ENCODE measurements at regions not wholly inside any gene's neighbourhood (a gene's known extent, or its start where the extent isn't known, plus 50 kb on each side); places are given as distances from the start of the nearest gene placed in this dataset.

- Histone ChIP-seq H3K4me1 (ENCODE audit: control insufficient read depth, insufficient read depth, low read length) (no peaks in the 10 kb centered on the region), H3K27me3 (ENCODE audit: control insufficient read depth, insufficient read depth, low read length) (no peaks in the 10 kb centered on the region), H3K4me3 (ENCODE audit: low read depth, low read length) (no peak overlapping the region), H3K9me3 (ENCODE audit: control insufficient read depth, insufficient read depth, low read length) (no peaks in the 10 kb centered on the region), H3K36me3 (ENCODE audit: control insufficient read depth, insufficient read depth, low read length) (no peaks in the 10 kb centered on the region), H3K9ac (ENCODE audit: low read depth, low read length) (no peak overlapping the region)
These were observed 58.0 kb upstream of the PICALM start for GRCh38 chr11:86126862-86127261.

- no peak overlapping the region for H3K9ac ChIP-seq (ENCODE audit: low read depth, low read length)
- H3K36me3 ChIP-seq (ENCODE audit: control insufficient read depth, insufficient read depth, low read length), result no peaks in the 10 kb centered on the region
- H3K4me1 ChIP-seq (ENCODE audit: control insufficient read depth, insufficient read depth, low read length), result no peaks in the 10 kb centered on the region
- no peaks in the 10 kb centered on the region for H3K9me3 ChIP-seq (ENCODE audit: control insufficient read depth, insufficient read depth, low read length)
- H3K4me3 ChIP-seq (ENCODE audit: low read depth, low read length), result no peak overlapping the region
- no peaks in the 10 kb centered on the region for H3K27me3 ChIP-seq (ENCODE audit: control insufficient read depth, insufficient read depth, low read length)
These were observed 55.7 kb upstream of the PICALM start for GRCh38 chr11:86124251-86125233.

GRCh38 chr11:86122773-86123172, 53.9 kb upstream of the PICALM start:
- no peaks in the 10 kb centered on the region for H3K36me3 ChIP-seq (ENCODE audit: control insufficient read depth, insufficient read depth, low read length)

GRCh38 chr11:86120807-86121206, 51.9 kb upstream of the PICALM start:
- Histone ChIP-seq H3K27me3 (ENCODE audit: control insufficient read depth, insufficient read depth, low read length) (no peaks in the 10 kb centered on the region), H3K9me3 (ENCODE audit: control insufficient read depth, insufficient read depth, low read length) (no peaks in the 10 kb centered on the region), H3K4me1 (ENCODE audit: control insufficient read depth, insufficient read depth, low read length) (no peaks in the 10 kb centered on the region), H3K9ac (ENCODE audit: low read depth, low read length) (no peak overlapping the region), H3K4me3 (ENCODE audit: low read depth, low read length) (no peak overlapping the region), H3K36me3 (ENCODE audit: control insufficient read depth, insufficient read depth, low read length) (no peaks in the 10 kb centered on the region)

More at GRCh38 chr11:86122773-86123172, 53.9 kb upstream of the PICALM start:
- Histone ChIP-seq H3K9ac (ENCODE audit: low read depth, low read length) (no peak overlapping the region), H3K4me1 (ENCODE audit: control insufficient read depth, insufficient read depth, low read length) (no peaks in the 10 kb centered on the region), H3K9me3 (ENCODE audit: control insufficient read depth, insufficient read depth, low read length) (no peaks in the 10 kb centered on the region), H3K4me3 (ENCODE audit: low read depth, low read length) (no peak overlapping the region), H3K27me3 (ENCODE audit: control insufficient read depth, insufficient read depth, low read length) (no peaks in the 10 kb centered on the region)

GRCh38 chr11:86119906-86120305, 51.0 kb upstream of the PICALM start:
- H3K9me3 ChIP-seq (ENCODE audit: control insufficient read depth, insufficient read depth, low read length), result no peaks in the 10 kb centered on the region
- no peaks in the 10 kb centered on the region for H3K4me1 ChIP-seq (ENCODE audit: control insufficient read depth, insufficient read depth, low read length)
- no peak overlapping the region for H3K9ac ChIP-seq (ENCODE audit: low read depth, low read length)
- no peak overlapping the region for H3K4me3 ChIP-seq (ENCODE audit: low read depth, low read length)
- no peaks in the 10 kb centered on the region for H3K27me3 ChIP-seq (ENCODE audit: control insufficient read depth, insufficient read depth, low read length)
- H3K36me3 ChIP-seq (ENCODE audit: control insufficient read depth, insufficient read depth, low read length), result no peaks in the 10 kb centered on the region

GRCh38 chr11:86119077-86119476, 50.2 kb upstream of the PICALM start:
- no peak overlapping the region for H3K4me3 ChIP-seq (ENCODE audit: low read depth, low read length)
- no peaks in the 10 kb centered on the region for H3K4me1 ChIP-seq (ENCODE audit: control insufficient read depth, insufficient read depth, low read length)
- no peak overlapping the region for H3K9ac ChIP-seq (ENCODE audit: low read depth, low read length)
- no peaks in the 10 kb centered on the region for H3K27me3 ChIP-seq (ENCODE audit: control insufficient read depth, insufficient read depth, low read length)
- H3K9me3 ChIP-seq (ENCODE audit: control insufficient read depth, insufficient read depth, low read length), result no peaks in the 10 kb centered on the region
- H3K36me3 ChIP-seq (ENCODE audit: control insufficient read depth, insufficient read depth, low read length), result no peaks in the 10 kb centered on the region
